ENCODE measurements at regions not wholly inside any gene's neighbourhood (a gene's known extent, or its start where the extent isn't known, plus 50 kb on each side); places are given as distances from the start of the nearest gene placed in this dataset.

DNA sequence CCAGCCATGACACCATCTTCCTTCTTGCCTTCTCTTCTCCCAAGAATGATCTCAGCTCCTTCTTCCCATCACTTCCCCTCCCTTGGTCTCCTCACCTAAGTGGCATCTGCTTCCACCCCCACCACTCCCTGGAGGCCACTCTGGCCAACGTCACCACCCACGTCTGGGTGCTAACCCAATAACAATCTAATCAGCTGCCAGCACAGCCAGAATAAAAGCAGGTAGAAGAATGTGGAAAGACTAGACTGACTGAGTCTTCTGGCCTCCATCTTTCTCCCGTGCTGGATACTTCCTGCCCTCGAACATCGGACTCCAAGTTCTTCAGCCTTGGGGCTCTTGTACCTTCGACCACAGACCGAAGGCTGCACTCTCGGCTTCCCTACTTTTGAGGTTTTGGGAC lies 245.3 kb upstream of the CSF3R start:
- no peak for TF ChIP-seq POLR2A (IDR thresholded peaks at IDR 0.05)
- no peak for TF ChIP-seq EP300 (IDR thresholded peaks at IDR 0.05)
